Activated B cell treated with CpG ODN at 0.5 μM for 24 hours (primary cell): ENCODE measurements at regions not wholly inside any gene's neighbourhood (a gene's known extent, or its start where the extent isn't known, plus 50 kb on each side); places are given as distances from the start of the nearest gene placed in this dataset.

Experiments used
- ATAC-seq: fragments of 200-7000 bp; cut with Tn5 transposase; one replicate; pipeline ENCODE4 v1.10.0; 2021; ENCODE audit warnings: low read depth, mild to moderate bottlenecking, moderate library complexity
- CTCF ChIA-PET: fragments of 350-600 bp; sonication (Branson Sonifier 250); formaldehyde crosslinking; loops from one replicate; lab custom pipeline; 2021; ENCODE audit warnings: antibody characterized with exemption; lab: Charles Lee
- POLR2A ChIA-PET: fragments of 350-600 bp; sonication (Branson Sonifier 250); formaldehyde crosslinking; loops from one replicate; lab custom pipeline; 2021; ENCODE audit warnings: antibody characterized with exemption; lab: Charles Lee
- DNase-seq: peaks from one replicate; pipeline ENCODE4 v3.0.0; 2022
- H3K27ac Mint-ChIP-seq: one replicate; pipeline ENCODE4 v1.8.0; 2020; ENCODE audit warnings: mixed read lengths
- H3K27me3 Mint-ChIP-seq: one replicate; pipeline ENCODE4 v1.8.0; 2021; ENCODE audit warnings: mixed read lengths
- H3K36me3 Mint-ChIP-seq: one replicate; pipeline ENCODE4 v1.8.0; 2021; ENCODE audit warnings: low read depth, mixed read lengths
- H3K4me1 Mint-ChIP-seq: one replicate; pipeline ENCODE4 v1.8.0; 2021; ENCODE audit warnings: mixed read lengths
- H3K4me3 Mint-ChIP-seq: one replicate; pipeline ENCODE4 v1.8.0; 2020; ENCODE audit warnings: mild to moderate bottlenecking, mixed read lengths
- H3K9me3 Mint-ChIP-seq: one replicate; pipeline ENCODE4 v1.8.0; 2020; ENCODE audit warnings: mixed read lengths
- intact Hi-C: fragments of 100-400 bp; cut with micrococcal nuclease; formaldehyde crosslinking; loops from one replicate; pipeline ENCODE4 v1.15.1; 2024
- TF ChIP-seq, protein P1 (sequence below): fragments of 200-600 bp; IDR thresholded peaks from one replicate; pipeline ENCODE4 v1.8.0; 2022; ENCODE audit warnings: antibody characterized with exemption, mild to moderate bottlenecking

DNA sequence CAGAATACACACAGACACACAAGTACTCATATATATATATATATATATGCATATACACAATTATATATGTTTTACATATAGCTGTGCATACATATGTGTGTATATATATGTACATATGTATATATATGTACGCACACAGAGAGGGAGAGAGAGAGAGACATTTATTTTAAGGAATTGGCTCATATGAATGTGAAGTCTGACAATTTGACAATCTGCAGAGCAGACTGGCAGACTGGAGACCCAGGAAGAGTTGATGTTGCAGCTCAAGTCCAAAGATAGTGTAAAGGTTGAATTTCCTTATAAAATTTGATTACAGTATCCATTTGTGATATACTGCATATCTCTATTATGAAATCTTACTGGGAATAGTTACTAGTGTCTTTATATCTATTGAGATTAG, 1330.3 kb upstream of the CADM2 start:
- no peaks in the 10 kb centered on the region for H3K27me3 Mint-ChIP-seq
- ChIA-PET POLR2A (no interaction called here), CTCF (no interaction called here)
- TF ChIP-seq, protein P1, sequence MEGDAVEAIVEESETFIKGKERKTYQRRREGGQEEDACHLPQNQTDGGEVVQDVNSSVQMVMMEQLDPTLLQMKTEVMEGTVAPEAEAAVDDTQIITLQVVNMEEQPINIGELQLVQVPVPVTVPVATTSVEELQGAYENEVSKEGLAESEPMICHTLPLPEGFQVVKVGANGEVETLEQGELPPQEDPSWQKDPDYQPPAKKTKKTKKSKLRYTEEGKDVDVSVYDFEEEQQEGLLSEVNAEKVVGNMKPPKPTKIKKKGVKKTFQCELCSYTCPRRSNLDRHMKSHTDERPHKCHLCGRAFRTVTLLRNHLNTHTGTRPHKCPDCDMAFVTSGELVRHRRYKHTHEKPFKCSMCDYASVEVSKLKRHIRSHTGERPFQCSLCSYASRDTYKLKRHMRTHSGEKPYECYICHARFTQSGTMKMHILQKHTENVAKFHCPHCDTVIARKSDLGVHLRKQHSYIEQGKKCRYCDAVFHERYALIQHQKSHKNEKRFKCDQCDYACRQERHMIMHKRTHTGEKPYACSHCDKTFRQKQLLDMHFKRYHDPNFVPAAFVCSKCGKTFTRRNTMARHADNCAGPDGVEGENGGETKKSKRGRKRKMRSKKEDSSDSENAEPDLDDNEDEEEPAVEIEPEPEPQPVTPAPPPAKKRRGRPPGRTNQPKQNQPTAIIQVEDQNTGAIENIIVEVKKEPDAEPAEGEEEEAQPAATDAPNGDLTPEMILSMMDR: no peak
- no peak overlapping the region for H3K4me3 Mint-ChIP-seq
- intact Hi-C loops: no loop called here
- no peaks in the 10 kb centered on the region for H3K4me1 Mint-ChIP-seq
- H3K27ac Mint-ChIP-seq: no peak overlapping the region
- no peaks in the 10 kb centered on the region for H3K9me3 Mint-ChIP-seq
- DNase-seq (no peak), ATAC-seq (no peak)
- H3K36me3 Mint-ChIP-seq: no peaks in the 10 kb centered on the region

DNA sequence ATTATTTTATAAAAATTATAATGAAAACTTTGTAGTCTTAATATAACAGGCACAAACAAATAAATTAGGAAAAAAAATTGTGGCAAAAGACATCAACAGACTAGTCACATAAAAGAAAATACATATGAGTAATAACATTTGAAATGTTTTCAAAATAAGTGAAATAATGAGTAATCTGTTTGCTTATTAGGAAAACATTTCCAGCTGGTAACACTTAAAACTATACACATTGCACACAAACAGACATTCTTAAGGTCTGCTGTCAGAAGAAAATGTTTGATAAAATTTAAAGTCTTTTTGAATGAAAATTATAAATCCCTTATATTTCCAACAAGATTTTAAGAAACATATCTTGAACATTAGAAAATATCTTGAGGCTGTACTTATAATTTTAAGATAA, 1326.3 kb upstream of the CADM2 start:
- H3K9me3 Mint-ChIP-seq: peaks cover 3% of the 10 kb centered on the region
- TF ChIP-seq, protein P1: no peak
- POLR2A ChIA-PET: no interaction called here
- DNase-seq (no peak), ATAC-seq (no peak)
- H3K27ac Mint-ChIP-seq: no peak overlapping the region
- H3K4me1 Mint-ChIP-seq: no peaks in the 10 kb centered on the region
- CTCF ChIA-PET: no interaction called here
- H3K27me3 Mint-ChIP-seq: no peaks in the 10 kb centered on the region
- no peaks in the 10 kb centered on the region for H3K36me3 Mint-ChIP-seq
- H3K4me3 Mint-ChIP-seq: no peak overlapping the region
- intact Hi-C loops: no loop called here

DNA sequence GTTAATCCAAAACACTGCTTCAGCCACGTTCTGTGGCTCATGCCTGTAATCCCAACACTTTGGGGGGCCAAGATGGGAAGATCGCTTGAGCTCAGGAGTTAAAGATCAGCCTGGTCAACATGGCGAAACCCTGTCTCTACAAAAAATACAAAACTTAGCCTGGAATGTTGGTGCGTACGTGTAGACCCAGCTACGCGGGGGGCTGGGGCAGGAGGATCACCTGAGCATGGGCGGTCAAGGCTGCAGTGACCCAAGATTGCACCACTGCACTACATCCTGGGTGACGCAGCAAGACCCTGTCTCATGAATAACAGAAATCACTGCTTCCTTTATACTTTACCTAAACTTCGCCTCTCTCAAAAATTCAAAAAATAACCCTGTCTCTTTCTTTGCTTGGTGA, 1325.0 kb upstream of the CADM2 start:
- ChIA-PET POLR2A (no interaction called here), CTCF (no interaction called here)
- intact Hi-C loops: no loop called here

DNA sequence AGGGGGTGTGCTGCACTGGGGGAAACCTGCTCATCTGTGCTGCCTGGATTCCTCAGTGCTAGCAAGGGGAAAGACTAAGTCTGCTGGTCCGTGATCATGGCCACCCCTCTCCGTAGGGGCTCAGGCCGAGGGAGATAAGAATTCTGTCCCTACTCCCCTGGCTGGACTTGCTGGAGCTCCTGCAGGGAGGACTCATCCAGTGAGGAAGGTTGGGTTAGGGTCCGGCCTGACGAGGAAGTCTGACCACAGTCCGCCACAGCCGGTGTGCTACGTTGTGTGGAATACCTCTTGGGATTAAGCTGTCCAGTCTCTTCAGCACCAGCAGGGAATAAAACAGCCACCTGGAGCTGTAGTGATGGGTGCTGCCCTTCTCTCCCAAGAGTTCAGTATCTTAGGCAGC, 1309.1 kb upstream of the CADM2 start:
- Mint-ChIP-seq H3K9me3 (peaks cover 6% of the 10 kb centered on the region), H3K27ac (no peak overlapping the region), H3K36me3 (no peaks in the 10 kb centered on the region), H3K4me3 (no peak overlapping the region), H3K27me3 (no peaks in the 10 kb centered on the region), H3K4me1 (no peaks in the 10 kb centered on the region)
- DNase-seq (no peak), ATAC-seq (no peak)
- TF ChIP-seq, protein P1: no peak
- intact Hi-C loops: no loop called here
- ChIA-PET CTCF (no interaction called here), POLR2A (no interaction called here)

More for the DNA sequence above, 1325.0 kb upstream of the CADM2 start:
- peaks cover 5% of the 10 kb centered on the region for H3K9me3 Mint-ChIP-seq
- no peak overlapping the region for H3K27ac Mint-ChIP-seq
- no peaks in the 10 kb centered on the region for H3K4me1 Mint-ChIP-seq
- no peak overlapping the region for H3K4me3 Mint-ChIP-seq
- TF ChIP-seq, protein P1: no peak
- no peaks in the 10 kb centered on the region for H3K27me3 Mint-ChIP-seq
- no peaks in the 10 kb centered on the region for H3K36me3 Mint-ChIP-seq
- ATAC-seq (no peak), DNase-seq (no peak)

DNA sequence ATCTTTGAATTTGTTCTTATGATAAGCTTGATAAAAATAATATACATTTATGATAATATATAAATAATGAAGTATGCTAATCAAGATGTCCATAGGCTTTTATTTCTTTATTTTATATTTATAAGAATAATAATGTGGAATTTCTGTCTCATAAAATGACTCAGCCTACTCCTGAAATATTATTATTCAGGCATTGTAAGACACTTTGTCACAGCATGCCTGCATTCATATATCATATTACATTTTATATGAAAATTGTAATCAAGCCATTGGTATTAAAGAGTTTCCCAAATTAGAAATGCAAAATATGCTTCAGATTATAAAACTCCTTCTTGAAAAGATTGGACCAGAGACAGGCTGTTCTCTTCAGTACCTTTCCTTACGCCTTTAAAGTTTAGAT, 1303.7 kb upstream of the CADM2 start:
- Mint-ChIP-seq H3K27ac (no peak overlapping the region), H3K9me3 (peaks cover 3% of the 10 kb centered on the region), H3K4me1 (no peaks in the 10 kb centered on the region), H3K4me3 (no peak overlapping the region), H3K36me3 (no peaks in the 10 kb centered on the region), H3K27me3 (no peaks in the 10 kb centered on the region)
- ChIA-PET POLR2A (no interaction called here), CTCF (no interaction called here)
- no peak for ATAC-seq
- intact Hi-C loops: no loop called here
- DNase-seq: no peak
- TF ChIP-seq, protein P1: no peak
